Large intestine (tissue), 3 donors: ENCODE measurements at regions not wholly inside any gene's neighbourhood (a gene's known extent, or its start where the extent isn't known, plus 50 kb on each side); places are given as distances from the start of the nearest gene placed in this dataset.

Experiments used
- DNase-seq, 2 donors: peaks; one replicate each; pipeline versions ENCODE4 v3.0.0 to v3.0.0-alpha.2; 2013
- H3K27ac ChIP-seq: one replicate; pipeline ENCODE4 v1.5.1; 2013; ENCODE audit warnings: low read length
- H3K27me3 ChIP-seq: 2 replicates; pipeline ENCODE4 v1.6.1; 2013; ENCODE audit warnings: low read length; ENCODE audit not compliant: control insufficient read depth, insufficient read depth
- H3K36me3 ChIP-seq: 2 replicates; pipeline ENCODE4 v1.6.1; 2013; ENCODE audit warnings: low read length; ENCODE audit not compliant: control insufficient read depth, insufficient read depth
- H3K4me1 ChIP-seq: one replicate; pipeline ENCODE4 v1.6.1; 2013; ENCODE audit warnings: low read length; ENCODE audit not compliant: control insufficient read depth, insufficient read depth
- H3K4me3 ChIP-seq: one replicate; pipeline ENCODE4 v1.5.1; 2013; ENCODE audit warnings: low read length
- H3K9me3 ChIP-seq: one replicate; pipeline ENCODE4 v1.6.1; 2013; ENCODE audit warnings: mild to moderate bottlenecking, low read depth, low read length, moderate library complexity; ENCODE audit not compliant: control insufficient read depth
- WGBS: methylation state at CpG from one replicate; pipeline ENCODE4 v1.1.5; 2013; ENCODE audit warnings: low lambda C conversion rate; ENCODE audit not compliant: insufficient coverage; 5-methylcytosine and 5-hydroxymethylcytosine counted together

- Histone ChIP-seq H3K27me3 (no peaks in the 10 kb centered on the region), H3K27ac (no peak overlapping the region), H3K36me3 (no peaks in the 10 kb centered on the region), H3K4me1 (no peaks in the 10 kb centered on the region), H3K4me3 (no peak overlapping the region), H3K9me3 (no peaks in the 10 kb centered on the region)
- DNase-seq, result no peak
- WGBS, result 100% methylated on average over 1 of the region's 5 CpGs
These were observed 214.5 kb downstream of the HS3ST3A1 start for GRCh38 chr17:13387236-13387635.

GRCh38 chr17:13385481-13385911, 216.2 kb downstream of the HS3ST3A1 start:
- no CpG with 5 or more reads among the region's 5 CpGs for WGBS
- Histone ChIP-seq H3K4me1 (no peaks in the 10 kb centered on the region), H3K9me3 (no peaks in the 10 kb centered on the region), H3K27me3 (no peaks in the 10 kb centered on the region), H3K4me3 (no peak overlapping the region), H3K27ac (no peak overlapping the region), H3K36me3 (no peaks in the 10 kb centered on the region)
- DNase-seq, result no peak

- no peak overlapping the region for H3K4me3 ChIP-seq
- no peaks in the 10 kb centered on the region for H3K4me1 ChIP-seq
These were observed 217.1 kb downstream of the HS3ST3A1 start for GRCh38 chr17:13384626-13385025.

GRCh38 chr17:13378361-13378760, 223.4 kb downstream of the HS3ST3A1 start:
- whole genome bisulfite sequencing, result no CpG with 5 or more reads among the region's 2 CpGs
- Histone ChIP-seq H3K4me1 (no peaks in the 10 kb centered on the region), H3K36me3 (no peaks in the 10 kb centered on the region), H3K27me3 (no peaks in the 10 kb centered on the region), H3K4me3 (no peak overlapping the region), H3K27ac (no peak overlapping the region), H3K9me3 (no peaks in the 10 kb centered on the region)
- no peak for DNase-seq

More at GRCh38 chr17:13384626-13385025, 217.1 kb downstream of the HS3ST3A1 start:
- H3K36me3 ChIP-seq, result no peaks in the 10 kb centered on the region
- no peaks in the 10 kb centered on the region for H3K27me3 ChIP-seq
- H3K27ac ChIP-seq, result no peak overlapping the region
- no peak for DNase-seq
- H3K9me3 ChIP-seq, result no peaks in the 10 kb centered on the region
- no CpG with 5 or more reads among the region's 1 CpG for WGBS

GRCh38 chr17:13374203-13375143, 227.3 kb downstream of the HS3ST3A1 start:
- peak; percentile 54 to 66 for DNase-seq

GRCh38 chr17:13372432-13372831, 229.3 kb downstream of the HS3ST3A1 start:
- Histone ChIP-seq H3K27me3 (no peaks in the 10 kb centered on the region), H3K27ac (no peak overlapping the region), H3K36me3 (no peaks in the 10 kb centered on the region), H3K4me1 (no peaks in the 10 kb centered on the region), H3K4me3 (no peak overlapping the region), H3K9me3 (no peaks in the 10 kb centered on the region)
- WGBS, result no CpG with 5 or more reads among the region's 4 CpGs
- no peak for DNase-seq

More at GRCh38 chr17:13374203-13375143, 227.3 kb downstream of the HS3ST3A1 start:
- no peaks in the 10 kb centered on the region for H3K4me1 ChIP-seq
- no peaks in the 10 kb centered on the region for H3K9me3 ChIP-seq
- H3K4me3 ChIP-seq, result no peak overlapping the region
- H3K27me3 ChIP-seq, result no peaks in the 10 kb centered on the region
- H3K27ac ChIP-seq, result peak overlapping the region; percentile 10
- no peaks in the 10 kb centered on the region for H3K36me3 ChIP-seq
- 72% methylated on average over 2 of the region's 9 CpGs for WGBS

GRCh38 chr17:13367154-13367553, 234.6 kb downstream of the HS3ST3A1 start:
- no peak overlapping the region for H3K27ac ChIP-seq
- no peaks in the 10 kb centered on the region for H3K4me1 ChIP-seq
- no peaks in the 10 kb centered on the region for H3K9me3 ChIP-seq
- no peak overlapping the region for H3K4me3 ChIP-seq
- H3K36me3 ChIP-seq, result no peaks in the 10 kb centered on the region
- peak; percentile 12 to 24 for DNase-seq
- H3K27me3 ChIP-seq, result no peaks in the 10 kb centered on the region
- 90% methylated on average over 2 of the region's 2 CpGs for WGBS

GRCh38 chr17:13365331-13365730, 236.4 kb downstream of the HS3ST3A1 start:
- Histone ChIP-seq H3K27ac (no peak overlapping the region), H3K4me3 (no peak overlapping the region), H3K36me3 (no peaks in the 10 kb centered on the region), H3K27me3 (no peaks in the 10 kb centered on the region), H3K9me3 (no peaks in the 10 kb centered on the region), H3K4me1 (no peaks in the 10 kb centered on the region)
- no peak for DNase-seq
- 96% methylated on average over 3 of the region's 4 CpGs for WGBS

- Histone ChIP-seq H3K9me3 (no peaks in the 10 kb centered on the region), H3K36me3 (no peaks in the 10 kb centered on the region), H3K27ac (no peak overlapping the region), H3K27me3 (no peaks in the 10 kb centered on the region), H3K4me1 (no peaks in the 10 kb centered on the region), H3K4me3 (no peak overlapping the region)
- DNase-seq, result no peak
- 85% methylated on average over 1 of the region's 1 CpG for WGBS
These were observed 238.0 kb downstream of the HS3ST3A1 start for GRCh38 chr17:13363771-13364170.

- Histone ChIP-seq H3K36me3 (no peaks in the 10 kb centered on the region), H3K27me3 (no peaks in the 10 kb centered on the region), H3K27ac (no peak overlapping the region), H3K4me1 (no peaks in the 10 kb centered on the region), H3K9me3 (no peaks in the 10 kb centered on the region), H3K4me3 (no peak overlapping the region)
- WGBS, result no CpG with 5 or more reads among the region's 9 CpGs
- no peak for DNase-seq
These were observed 239.2 kb downstream of the HS3ST3A1 start for GRCh38 chr17:13362341-13363122.
